Erythroblast (primary cell): ENCODE measurements at regions not wholly inside any gene's neighbourhood (a gene's known extent, or its start where the extent isn't known, plus 50 kb on each side); places are given as distances from the start of the nearest gene placed in this dataset.

ENCODE experiments used
- GATA1 ChIP-seq: IDR thresholded peaks from 2 replicates; pipeline ENCODE4 v1.6.1; 2011; ENCODE audit warnings: low read depth, mild to moderate bottlenecking, control low read depth, low read length, moderate library complexity
- POLR2A ChIP-seq: IDR thresholded peaks from 2 replicates; pipeline ENCODE4 v1.6.1; 2011; ENCODE audit warnings: mild to moderate bottlenecking, low read length

DNA sequence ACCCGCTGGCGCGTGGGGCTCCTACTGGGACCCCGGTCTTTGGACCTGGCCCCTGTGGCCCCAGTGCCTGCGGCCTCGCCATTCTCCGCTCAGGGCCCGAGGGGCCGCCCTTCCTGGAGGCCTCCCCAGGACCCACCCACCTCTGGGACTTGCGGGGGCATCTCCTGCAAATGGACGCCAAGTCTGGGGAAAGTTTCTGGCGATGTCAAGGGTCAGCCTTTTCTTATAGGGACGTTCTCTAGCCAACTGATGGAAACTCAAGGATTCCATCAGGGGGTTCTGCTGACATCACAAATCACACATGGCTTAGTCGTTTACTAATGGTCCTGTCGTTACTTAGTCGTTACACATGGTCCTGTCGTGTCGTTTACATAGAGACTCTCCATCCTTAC is 57.7 kb upstream of the RHOBTB1 start:
- TF ChIP-seq POLR2A (no peak), GATA1 (no peak)
